ENCODE measurements at regions not wholly inside any gene's neighbourhood (a gene's known extent, or its start where the extent isn't known, plus 50 kb on each side); places are given as distances from the start of the nearest gene placed in this dataset.

GRCh38 chr10:111677759-111678158 lies 505.8 kb downstream of the GPAM start:
- no peak for TF ChIP-seq POLR2A (IDR thresholded peaks at IDR 0.05; ENCODE audit: low read length)
- no peak for TF ChIP-seq CTCF (IDR thresholded peaks at IDR 0.05)
- TF ChIP-seq NR3C1 (IDR thresholded peaks at IDR 0.05): no peak
- TF ChIP-seq HEYL (CRISPR knock-in tag; IDR thresholded peaks at IDR 0.05): no peak
- no peak for TF ChIP-seq JUN (IDR thresholded peaks at IDR 0.05)
- TF ChIP-seq JUNB (IDR thresholded peaks at IDR 0.05): no peak
- no peak for TF ChIP-seq USF2 (IDR thresholded peaks at IDR 0.05)
- no peak for TF ChIP-seq NFE2L2 (conservative IDR thresholded peaks at IDR 0.05; ENCODE audit: low read length)
- no peak for TF ChIP-seq MAFK (IDR thresholded peaks at IDR 0.05; ENCODE audit: partially characterized antibody)
- TF ChIP-seq ESRRA (IDR thresholded peaks at IDR 0.05; ENCODE audit: borderline replicate concordance, low read length): no peak
- TF ChIP-seq EP300 (IDR thresholded peaks at IDR 0.05): no peak
- no peak for TF ChIP-seq KDM1A (IDR thresholded peaks at IDR 0.05; ENCODE audit: low read depth)
